IMR-90 (cell line): ENCODE measurements at regions not wholly inside any gene's neighbourhood (a gene's known extent, or its start where the extent isn't known, plus 50 kb on each side); places are given as distances from the start of the nearest gene placed in this dataset.

Experiments
- ATAC-seq: fragments of 200-7000 bp; cut with Tn5 transposase; 2 replicates; pipeline ENCODE4 v1.9.1; 2020; ENCODE audit warnings: low read depth, mild to moderate bottlenecking, moderate library complexity
- BruUV-seq: library from RNA; stranded (reverse); fragments of 400-500 nt; replicated peaks from 2 replicates; lab custom pipeline; 2021; lab: Mats Ljungman, UMichigan
- CTCF ChIA-PET: fragments of 300-600 bp; formaldehyde crosslinking; extraction: SDS; loops from one replicate; lab custom pipeline; 2021; ENCODE audit warnings: antibody characterized with exemption; lab: Yijun Ruan, JAX
- POLR2A ChIA-PET: fragments of 300-600 bp; sonication (Branson Sonifier 250); formaldehyde crosslinking; loops from one replicate; lab custom pipeline; 2022; ENCODE audit warnings: antibody characterized with exemption; ENCODE audit not compliant: unreplicated experiment; lab: Charles Lee
- DNase-seq: peaks from one replicate; pipeline ENCODE4 v3.0.0; 2013
- H2AFZ ChIP-seq: replicated peaks from 2 replicates; pipeline ENCODE3; 2013; ENCODE audit warnings: low read length, mild to moderate bottlenecking; ENCODE audit not compliant: poor library complexity
- H2AK5ac ChIP-seq: 2 replicates; pipeline ENCODE4 v1.6.1; 2013; ENCODE audit warnings: low read depth, low read length, inconsistent platforms
- H2AK9ac ChIP-seq: replicated peaks from 2 replicates; pipeline ENCODE3; 2013; ENCODE audit warnings: mild to moderate bottlenecking, low read depth, low read length, moderate library complexity; ENCODE audit not compliant: poor library complexity
- H2BK120ac ChIP-seq: 2 replicates; pipeline ENCODE4 v1.6.1; 2013; ENCODE audit warnings: low read depth, low read length, inconsistent platforms
- H2BK15ac ChIP-seq: 3 replicates; pipeline ENCODE4 v1.6.1; 2013; ENCODE audit warnings: low read depth, low read length, inconsistent platforms
- H2BK20ac ChIP-seq: 2 replicates; pipeline ENCODE4 v1.6.1; 2013; ENCODE audit warnings: low read depth, mild to moderate bottlenecking, inconsistent platforms, low read length, moderate library complexity
- H2BK5ac ChIP-seq: 2 replicates; pipeline ENCODE4 v1.6.1; 2013; ENCODE audit warnings: mild to moderate bottlenecking, low read depth, low read length, inconsistent platforms; ENCODE audit not compliant: poor library complexity, severe bottlenecking
- H3K14ac ChIP-seq: replicated peaks from 2 replicates; pipeline ENCODE4 v1.6.1; 2013; ENCODE audit warnings: low read depth, low read length, inconsistent platforms
- H3K18ac ChIP-seq: 2 replicates; pipeline ENCODE4 v1.6.1; 2013; ENCODE audit warnings: low read depth, low read length, control low read depth
- H3K23ac ChIP-seq: 2 replicates; pipeline ENCODE4 v1.6.1; 2013; ENCODE audit warnings: low read depth, low read length, inconsistent platforms
- H3K27ac ChIP-seq: 2 replicates; pipeline ENCODE4 v1.5.1; 2013; ENCODE audit warnings: mild to moderate bottlenecking, control low read depth, low read length; ENCODE audit not compliant: insufficient read depth
- H3K27me3 ChIP-seq: 2 replicates; pipeline ENCODE4 v1.6.1; 2013; ENCODE audit warnings: low read length; ENCODE audit not compliant: control insufficient read depth, insufficient read depth
- H3K36me3 ChIP-seq: 2 replicates; pipeline ENCODE4 v1.6.1; 2013; ENCODE audit warnings: low read length, mixed read lengths; ENCODE audit not compliant: control insufficient read depth, insufficient read depth
- H3K4ac ChIP-seq: 2 replicates; pipeline ENCODE4 v1.6.1; 2013; ENCODE audit warnings: low read depth, low read length, inconsistent platforms
- H3K4me1 ChIP-seq: 2 replicates; pipeline ENCODE4 v1.6.1; 2013; ENCODE audit warnings: low read length, mixed read lengths; ENCODE audit not compliant: control insufficient read depth, insufficient read depth
- H3K4me2 ChIP-seq: 2 replicates; pipeline ENCODE4 v1.6.1; 2013; ENCODE audit warnings: low read depth, mild to moderate bottlenecking, control low read depth, low read length, moderate library complexity
- H3K4me3 ChIP-seq: 2 replicates; pipeline ENCODE4 v1.5.1; 2013; ENCODE audit warnings: low read depth, mild to moderate bottlenecking, control low read depth, low read length, moderate library complexity; ENCODE audit not compliant: insufficient read depth
- H3K56ac ChIP-seq: 2 replicates; pipeline ENCODE4 v1.6.1; 2013; ENCODE audit warnings: low read length, inconsistent platforms; ENCODE audit not compliant: insufficient read depth; ENCODE audit errors: extremely low read depth
- H3K79me1 ChIP-seq, 2 experiments: 2 replicates each; pipeline ENCODE4 v1.6.1; 2013; ENCODE audit warnings: low read length in 2 of 2, inconsistent platforms in 1 of 2, low read depth in 1 of 2
- H3K9ac ChIP-seq: 2 replicates; pipeline ENCODE4 v1.6.1; 2013; ENCODE audit warnings: low read depth, low read length, control low read depth
- H3K9me1 ChIP-seq: 2 replicates; pipeline ENCODE4 v1.6.1; 2013; ENCODE audit warnings: low read length, inconsistent platforms; ENCODE audit not compliant: insufficient read depth
- H3K9me3 ChIP-seq: 2 replicates; pipeline ENCODE4 v1.6.1; 2013; ENCODE audit warnings: low read length; ENCODE audit not compliant: control insufficient read depth, insufficient read depth
- H4K20me1 ChIP-seq: 2 replicates; pipeline ENCODE4 v1.6.1; 2013; ENCODE audit warnings: low read length, inconsistent platforms; ENCODE audit not compliant: insufficient read depth
- H4K5ac ChIP-seq: 2 replicates; pipeline ENCODE4 v1.6.1; 2013; ENCODE audit warnings: mild to moderate bottlenecking, low read depth, low read length, control low read depth
- H4K8ac ChIP-seq, 2 experiments: 2 replicates each; pipeline ENCODE4 v1.6.1; 2013; ENCODE audit warnings: low read depth in 2 of 2, low read length in 2 of 2, control low read depth in 1 of 2, inconsistent platforms in 1 of 2
- H4K91ac ChIP-seq: 2 replicates; pipeline ENCODE4 v1.6.1; 2013; ENCODE audit warnings: low read depth, low read length, inconsistent platforms; ENCODE audit not compliant: insufficient read depth
- BHLHE40 ChIP-seq: fragments of 150-350 bp; IDR thresholded peaks from 2 replicates; pipeline ENCODE4 v1.6.1; 2016; ENCODE audit warnings: mild to moderate bottlenecking, low read depth, low read length
- CEBPB ChIP-seq: IDR thresholded peaks from 2 replicates; pipeline ENCODE4 v1.6.1; 2012; ENCODE audit warnings: low read depth, low read length, improper control_type of control experiment
- CHD1 ChIP-seq: IDR thresholded peaks from 2 replicates; pipeline ENCODE4 v1.6.1; 2012; ENCODE audit warnings: low read depth, low read length, improper control_type of control experiment
- FOS ChIP-seq: fragments of 150-350 bp; IDR thresholded peaks from 2 replicates; pipeline ENCODE4 v1.6.1; 2016; ENCODE audit warnings: low read depth, low read length
- MAFK ChIP-seq: IDR thresholded peaks from 2 replicates; pipeline ENCODE4 v1.6.1; 2012; ENCODE audit warnings: low read depth, low read length, improper control_type of control experiment
- MAZ ChIP-seq: IDR thresholded peaks from 2 replicates; pipeline ENCODE4 v1.6.1; 2012; ENCODE audit warnings: low read depth, mild to moderate bottlenecking, low read length, improper control_type of control experiment, moderate library complexity, borderline replicate concordance
- MXI1 ChIP-seq: IDR thresholded peaks from 2 replicates; pipeline ENCODE4 v1.6.1; 2012; ENCODE audit warnings: low read depth, mild to moderate bottlenecking, low read length, moderate library complexity, borderline replicate concordance
- NFE2L2 ChIP-seq: fragments of 150-350 bp; IDR thresholded peaks from 2 replicates; pipeline ENCODE4 v1.6.1; 2016; ENCODE audit warnings: low read depth, mild to moderate bottlenecking, low read length
- POLR2A ChIP-seq: IDR thresholded peaks from 2 replicates; pipeline ENCODE4 v1.6.1; 2012; ENCODE audit warnings: mild to moderate bottlenecking, low read depth, low read length
- RAD21 ChIP-seq: IDR thresholded peaks from 2 replicates; pipeline ENCODE4 v1.6.1; 2012; ENCODE audit warnings: low read length, improper control_type of control experiment
- RCOR1 ChIP-seq: IDR thresholded peaks from 2 replicates; pipeline ENCODE4 v1.6.1; 2012; ENCODE audit warnings: mild to moderate bottlenecking, low read length, improper control_type of control experiment; ENCODE audit not compliant: insufficient replicate concordance
- RFX5 ChIP-seq: IDR thresholded peaks from 2 replicates; pipeline ENCODE4 v1.8.0; 2012; ENCODE audit warnings: low read depth, mild to moderate bottlenecking, low read length, moderate library complexity
- SMC3 ChIP-seq: fragments of 150-350 bp; IDR thresholded peaks from 2 replicates; pipeline ENCODE4 v1.6.1; 2016; ENCODE audit warnings: low read depth, mild to moderate bottlenecking, antibody characterized with exemption, low read length, moderate library complexity
- WGBS, 2 experiments: methylation state at CpG; one replicate each; pipeline versions ENCODE4 v1.1.5 to v1.1.7; 2013; ENCODE audit warnings: missing lambda C conversion rate in 2 of 2; ENCODE audit not compliant: insufficient read length in 1 of 2; ENCODE audit errors: extremely low coverage in 2 of 2; 5-methylcytosine and 5-hydroxymethylcytosine counted together
- dilution Hi-C: fragments of 300-500 bp; cut with HindIII; formaldehyde crosslinking; loops from one replicate; pipeline ENCODE4 v1.14.3; 2018; ENCODE audit warnings: low sequenced_read_pairs; ENCODE audit not compliant: unreplicated experiment
- in situ Hi-C: fragments of 300-500 bp; cut with MboI; formaldehyde crosslinking; loops from 3 replicates; pipeline ENCODE4 v1.14.3; 2019; ENCODE audit warnings: low sequenced_read_pairs, inconsistent platforms, mixed read lengths
- intact Hi-C: fragments of 100-400 bp; cut with micrococcal nuclease; formaldehyde crosslinking; loops from 2 replicates; pipeline ENCODE4 v1.10.0; 2022
- TF ChIP-seq, protein P1 (sequence below): conservative IDR thresholded peaks from 2 replicates; pipeline ENCODE4 v1.5.1; 2012; ENCODE audit warnings: mild to moderate bottlenecking, low read depth, low read length, improper control_type of control experiment
- TF ChIP-seq, protein P2 (sequence below): fragments of 150-350 bp; IDR thresholded peaks from 2 replicates; pipeline ENCODE4 v1.6.1; 2016; ENCODE audit warnings: low read depth, mild to moderate bottlenecking, low read length, moderate library complexity, borderline replicate concordance
- TF ChIP-seq, protein P3 (sequence below): fragments of 150-350 bp; IDR thresholded peaks from 2 replicates; pipeline ENCODE4 v1.6.1; 2017; ENCODE audit warnings: mild to moderate bottlenecking, antibody characterized with exemption, low read length, low read depth

DNA sequence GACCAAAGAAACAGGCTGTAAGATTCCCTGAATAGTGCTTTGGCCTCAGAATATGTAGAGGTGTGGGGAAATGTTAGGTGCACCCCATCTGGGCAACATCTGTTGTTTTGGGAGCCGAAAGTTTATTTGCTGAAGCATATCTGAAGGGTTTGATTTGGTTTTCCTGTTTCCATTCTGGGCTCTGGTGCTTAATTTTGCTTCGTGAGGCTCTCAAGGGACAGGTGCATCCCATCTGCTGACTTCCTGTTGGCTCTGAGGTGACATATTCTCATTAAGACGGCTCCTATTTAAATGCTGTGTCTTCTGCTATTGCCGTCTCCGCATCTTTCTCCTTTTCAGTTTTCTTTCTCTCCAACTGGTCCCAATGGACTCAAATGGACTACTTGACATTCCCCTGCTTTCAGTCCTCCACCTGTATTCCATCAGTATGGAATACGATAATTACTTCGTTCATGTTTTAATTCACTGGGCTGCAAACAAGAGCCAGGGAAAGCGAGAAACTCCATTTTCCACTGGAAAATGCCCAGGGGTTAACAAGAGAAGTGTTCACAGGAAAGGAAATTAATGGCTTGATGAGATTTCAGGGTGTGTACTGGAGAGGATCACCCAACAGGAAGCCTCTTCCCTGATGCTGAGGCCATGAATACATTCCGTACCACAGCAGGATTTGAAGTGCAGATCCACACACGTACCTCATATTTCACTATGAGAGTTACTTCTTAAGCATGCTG lies 104.0 kb downstream of the MTX3 start:
- Histone ChIP-seq H3K4me2 (no peak overlapping the region), H2BK5ac (no peak overlapping the region), H3K9me3 (no peaks in the 10 kb centered on the region), H3K23ac (no peak overlapping the region), H3K4ac (no peak overlapping the region), H3K79me1 (no peaks in the 10 kb centered on the region), H4K8ac (no peak overlapping the region), H2BK20ac (no peak overlapping the region), H3K9me1 (no peaks in the 10 kb centered on the region), H3K27ac (no peak overlapping the region), H2AFZ (no peak overlapping the region), H2BK120ac (no peak overlapping the region), H3K4me1 (no peaks in the 10 kb centered on the region), H3K27me3 (peaks cover 4% of the 10 kb centered on the region), H4K91ac (no peak overlapping the region), H3K36me3 (no peaks in the 10 kb centered on the region), H2AK9ac (no peak overlapping the region), H3K14ac (no peak overlapping the region), H2BK15ac (no peak overlapping the region), H3K9ac (no peak overlapping the region), H4K20me1 (no peaks in the 10 kb centered on the region), H3K56ac (no peak overlapping the region), H2AK5ac (no peak overlapping the region), H3K18ac (no peak overlapping the region), H4K5ac (no peak overlapping the region), H3K4me3 (no peak overlapping the region)
- ChIA-PET CTCF (no interaction called here), POLR2A (no interaction called here)
- no TSS peak for BruUV-seq
- no peak for TF ChIP-seq POLR2A
- no peak for TF ChIP-seq BHLHE40
- no peak for TF ChIP-seq SMC3
- TF ChIP-seq RCOR1 = no peak
- TF ChIP-seq RAD21 = no peak
- TF ChIP-seq, protein P1, sequence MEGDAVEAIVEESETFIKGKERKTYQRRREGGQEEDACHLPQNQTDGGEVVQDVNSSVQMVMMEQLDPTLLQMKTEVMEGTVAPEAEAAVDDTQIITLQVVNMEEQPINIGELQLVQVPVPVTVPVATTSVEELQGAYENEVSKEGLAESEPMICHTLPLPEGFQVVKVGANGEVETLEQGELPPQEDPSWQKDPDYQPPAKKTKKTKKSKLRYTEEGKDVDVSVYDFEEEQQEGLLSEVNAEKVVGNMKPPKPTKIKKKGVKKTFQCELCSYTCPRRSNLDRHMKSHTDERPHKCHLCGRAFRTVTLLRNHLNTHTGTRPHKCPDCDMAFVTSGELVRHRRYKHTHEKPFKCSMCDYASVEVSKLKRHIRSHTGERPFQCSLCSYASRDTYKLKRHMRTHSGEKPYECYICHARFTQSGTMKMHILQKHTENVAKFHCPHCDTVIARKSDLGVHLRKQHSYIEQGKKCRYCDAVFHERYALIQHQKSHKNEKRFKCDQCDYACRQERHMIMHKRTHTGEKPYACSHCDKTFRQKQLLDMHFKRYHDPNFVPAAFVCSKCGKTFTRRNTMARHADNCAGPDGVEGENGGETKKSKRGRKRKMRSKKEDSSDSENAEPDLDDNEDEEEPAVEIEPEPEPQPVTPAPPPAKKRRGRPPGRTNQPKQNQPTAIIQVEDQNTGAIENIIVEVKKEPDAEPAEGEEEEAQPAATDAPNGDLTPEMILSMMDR = no peak
- no peak for TF ChIP-seq MAZ
- no peak for TF ChIP-seq MXI1
- TF ChIP-seq CEBPB = no peak
- no peak for TF ChIP-seq CHD1
- TF ChIP-seq, protein P2, sequence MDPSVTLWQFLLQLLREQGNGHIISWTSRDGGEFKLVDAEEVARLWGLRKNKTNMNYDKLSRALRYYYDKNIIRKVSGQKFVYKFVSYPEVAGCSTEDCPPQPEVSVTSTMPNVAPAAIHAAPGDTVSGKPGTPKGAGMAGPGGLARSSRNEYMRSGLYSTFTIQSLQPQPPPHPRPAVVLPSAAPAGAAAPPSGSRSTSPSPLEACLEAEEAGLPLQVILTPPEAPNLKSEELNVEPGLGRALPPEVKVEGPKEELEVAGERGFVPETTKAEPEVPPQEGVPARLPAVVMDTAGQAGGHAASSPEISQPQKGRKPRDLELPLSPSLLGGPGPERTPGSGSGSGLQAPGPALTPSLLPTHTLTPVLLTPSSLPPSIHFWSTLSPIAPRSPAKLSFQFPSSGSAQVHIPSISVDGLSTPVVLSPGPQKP = no peak
- no peak for TF ChIP-seq NFE2L2
- TF ChIP-seq FOS = no peak
- TF ChIP-seq, protein P3, sequence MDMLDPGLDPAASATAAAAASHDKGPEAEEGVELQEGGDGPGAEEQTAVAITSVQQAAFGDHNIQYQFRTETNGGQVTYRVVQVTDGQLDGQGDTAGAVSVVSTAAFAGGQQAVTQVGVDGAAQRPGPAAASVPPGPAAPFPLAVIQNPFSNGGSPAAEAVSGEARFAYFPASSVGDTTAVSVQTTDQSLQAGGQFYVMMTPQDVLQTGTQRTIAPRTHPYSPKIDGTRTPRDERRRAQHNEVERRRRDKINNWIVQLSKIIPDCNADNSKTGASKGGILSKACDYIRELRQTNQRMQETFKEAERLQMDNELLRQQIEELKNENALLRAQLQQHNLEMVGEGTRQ = no peak
- TF ChIP-seq MAFK = no peak
- no peak for TF ChIP-seq RFX5
- dilution Hi-C loops = no loop called here
- ATAC-seq (no peak), DNase-seq (no peak)
- WGBS, 2 experiments = 56% methylated on average over 5 of the region's 10 CpGs; no CpG with 5 or more reads in 1 of the 2 experiments
- intact Hi-C loops = no loop called here
- in situ Hi-C loops = no loop called here
